Bronchial epithelial cell (primary cell): ENCODE measurements at regions not wholly inside any gene's neighbourhood (a gene's known extent, or its start where the extent isn't known, plus 50 kb on each side); places are given as distances from the start of the nearest gene placed in this dataset.

ENCODE experiments used
- DNase-seq: peaks from one replicate; pipeline ENCODE4 v3.0.0-alpha.2; 2010; ENCODE audit warnings: low read depth
- FAIRE-seq: peaks from 2 replicates; lab custom pipeline; 2011; peaks lifted over from hg19 to GRCh38; lab: Jason Lieb, UNC
- H3K27me3 ChIP-seq: 2 replicates; pipeline ENCODE4 v1.5.1; 2011; ENCODE audit warnings: low read length; ENCODE audit not compliant: control insufficient read depth, insufficient read depth
- H3K36me3 ChIP-seq: 2 replicates; pipeline ENCODE4 v1.5.1; 2011; ENCODE audit warnings: low read length; ENCODE audit not compliant: control insufficient read depth, insufficient read depth
- H3K4me3 ChIP-seq: 2 replicates; pipeline ENCODE4 v1.5.1; 2011; ENCODE audit warnings: mild to moderate bottlenecking, low read depth, low read length, control low read depth
- CTCF ChIP-seq: IDR thresholded peaks from 2 replicates; pipeline ENCODE4 v1.5.1; 2011; ENCODE audit warnings: mild to moderate bottlenecking, moderate library complexity, low read length, control low read depth, inconsistent platforms; ENCODE audit not compliant: insufficient read depth, severe bottlenecking

- FAIRE-seq (no peak), DNase-seq (no peak)
- Histone ChIP-seq H3K27me3 (no peaks in the 10 kb centered on the region), H3K4me3 (no peak overlapping the region), H3K36me3 (no peaks in the 10 kb centered on the region)
- TF ChIP-seq CTCF = no peak
These were observed 113.8 kb upstream of the C14orf180 start for GRCh38 chr14:104465482-104466390.

GRCh38 chr14:104467236-104467635 is 112.3 kb upstream of the C14orf180 start:
- no peak for TF ChIP-seq CTCF
- no peak overlapping the region for H3K4me3 ChIP-seq
- H3K36me3 ChIP-seq = no peaks in the 10 kb centered on the region
- DNase-seq (no peak), FAIRE-seq (no peak)
- H3K27me3 ChIP-seq = no peaks in the 10 kb centered on the region

- DNase-seq (no peak), FAIRE-seq (no peak)
- Histone ChIP-seq H3K4me3 (no peak overlapping the region), H3K36me3 (no peaks in the 10 kb centered on the region), H3K27me3 (no peaks in the 10 kb centered on the region)
- TF ChIP-seq CTCF = no peak
These were observed 111.9 kb upstream of the C14orf180 start for GRCh38 chr14:104467641-104468040.

- DNase-seq (no peak), FAIRE-seq (peak; percentile 52)
- Histone ChIP-seq H3K27me3 (no peaks in the 10 kb centered on the region), H3K36me3 (no peaks in the 10 kb centered on the region), H3K4me3 (no peak overlapping the region)
- no peak for TF ChIP-seq CTCF
These were observed 110.0 kb upstream of the C14orf180 start for GRCh38 chr14:104469591-104469990.

GRCh38 chr14:104470588-104470987 is 109.0 kb upstream of the C14orf180 start:
- DNase-seq (no peak), FAIRE-seq (no peak)
- H3K4me3 ChIP-seq = no peak overlapping the region
- TF ChIP-seq CTCF = no peak
- H3K36me3 ChIP-seq = no peaks in the 10 kb centered on the region
- no peaks in the 10 kb centered on the region for H3K27me3 ChIP-seq
